Ishikawa (cell line): ENCODE measurements at regions not wholly inside any gene's neighbourhood (a gene's known extent, or its start where the extent isn't known, plus 50 kb on each side); places are given as distances from the start of the nearest gene placed in this dataset.

Experiments
- CEBPB ChIP-seq: IDR thresholded peaks from 2 replicates; pipeline ENCODE4 v1.6.1; 2012
- CREB1 ChIP-seq: IDR thresholded peaks from 2 replicates; pipeline ENCODE4 v1.6.1; 2012; ENCODE audit warnings: low read depth
- EGR1 ChIP-seq: IDR thresholded peaks from 2 replicates; pipeline ENCODE4 v1.6.1; 2012
- EP300 ChIP-seq: IDR thresholded peaks from 2 replicates; pipeline ENCODE4 v1.6.1; 2012; ENCODE audit warnings: borderline replicate concordance
- FOXM1 ChIP-seq: IDR thresholded peaks from 2 replicates; pipeline ENCODE4 v1.6.1; 2012; ENCODE audit warnings: low read depth, borderline replicate concordance
- MAX ChIP-seq: IDR thresholded peaks from 2 replicates; pipeline ENCODE4 v1.6.1; 2012
- NFIC ChIP-seq: IDR thresholded peaks from 2 replicates; pipeline ENCODE4 v1.6.1; 2012
- RAD21 ChIP-seq: IDR thresholded peaks from 2 replicates; pipeline ENCODE4 v1.6.1; 2012; ENCODE audit warnings: low read depth
- TAF1 ChIP-seq: IDR thresholded peaks from 2 replicates; pipeline ENCODE4 v1.6.1; 2012; ENCODE audit warnings: low read depth, mild to moderate bottlenecking
- TCF12 ChIP-seq: IDR thresholded peaks from 2 replicates; pipeline ENCODE4 v1.6.1; 2012; ENCODE audit warnings: low read depth
- TEAD4 ChIP-seq: IDR thresholded peaks from 2 replicates; pipeline ENCODE4 v1.6.1; 2012
- USF1 ChIP-seq: IDR thresholded peaks from 2 replicates; pipeline ENCODE4 v1.6.1; 2012
- YY1 ChIP-seq: IDR thresholded peaks from 2 replicates; pipeline ENCODE4 v1.6.1; 2012; ENCODE audit warnings: low read depth
- ZBTB7A ChIP-seq: IDR thresholded peaks from 2 replicates; pipeline ENCODE4 v1.6.1; 2012; ENCODE audit warnings: low read depth
- TF ChIP-seq, protein P1 (sequence below): IDR thresholded peaks from 2 replicates; pipeline ENCODE4 v1.6.1; 2012; ENCODE audit warnings: low read depth, mild to moderate bottlenecking

- TF ChIP-seq, protein P1, sequence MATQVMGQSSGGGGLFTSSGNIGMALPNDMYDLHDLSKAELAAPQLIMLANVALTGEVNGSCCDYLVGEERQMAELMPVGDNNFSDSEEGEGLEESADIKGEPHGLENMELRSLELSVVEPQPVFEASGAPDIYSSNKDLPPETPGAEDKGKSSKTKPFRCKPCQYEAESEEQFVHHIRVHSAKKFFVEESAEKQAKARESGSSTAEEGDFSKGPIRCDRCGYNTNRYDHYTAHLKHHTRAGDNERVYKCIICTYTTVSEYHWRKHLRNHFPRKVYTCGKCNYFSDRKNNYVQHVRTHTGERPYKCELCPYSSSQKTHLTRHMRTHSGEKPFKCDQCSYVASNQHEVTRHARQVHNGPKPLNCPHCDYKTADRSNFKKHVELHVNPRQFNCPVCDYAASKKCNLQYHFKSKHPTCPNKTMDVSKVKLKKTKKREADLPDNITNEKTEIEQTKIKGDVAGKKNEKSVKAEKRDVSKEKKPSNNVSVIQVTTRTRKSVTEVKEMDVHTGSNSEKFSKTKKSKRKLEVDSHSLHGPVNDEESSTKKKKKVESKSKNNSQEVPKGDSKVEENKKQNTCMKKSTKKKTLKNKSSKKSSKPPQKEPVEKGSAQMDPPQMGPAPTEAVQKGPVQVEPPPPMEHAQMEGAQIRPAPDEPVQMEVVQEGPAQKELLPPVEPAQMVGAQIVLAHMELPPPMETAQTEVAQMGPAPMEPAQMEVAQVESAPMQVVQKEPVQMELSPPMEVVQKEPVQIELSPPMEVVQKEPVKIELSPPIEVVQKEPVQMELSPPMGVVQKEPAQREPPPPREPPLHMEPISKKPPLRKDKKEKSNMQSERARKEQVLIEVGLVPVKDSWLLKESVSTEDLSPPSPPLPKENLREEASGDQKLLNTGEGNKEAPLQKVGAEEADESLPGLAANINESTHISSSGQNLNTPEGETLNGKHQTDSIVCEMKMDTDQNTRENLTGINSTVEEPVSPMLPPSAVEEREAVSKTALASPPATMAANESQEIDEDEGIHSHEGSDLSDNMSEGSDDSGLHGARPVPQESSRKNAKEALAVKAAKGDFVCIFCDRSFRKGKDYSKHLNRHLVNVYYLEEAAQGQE = no peak
- no peak for TF ChIP-seq EGR1
- TF ChIP-seq MAX = no peak
- TF ChIP-seq FOXM1 = no peak
- TF ChIP-seq TAF1 = no peak
- no peak for TF ChIP-seq ZBTB7A
- no peak for TF ChIP-seq TEAD4
- TF ChIP-seq CEBPB = no peak
- TF ChIP-seq RAD21 = no peak
- no peak for TF ChIP-seq EP300
- no peak for TF ChIP-seq USF1
- no peak for TF ChIP-seq CREB1
- no peak for TF ChIP-seq TCF12
Measured at GRCh38 chr1:182215764-182216163, 154.3 kb upstream of the ZNF648 start.

DNA sequence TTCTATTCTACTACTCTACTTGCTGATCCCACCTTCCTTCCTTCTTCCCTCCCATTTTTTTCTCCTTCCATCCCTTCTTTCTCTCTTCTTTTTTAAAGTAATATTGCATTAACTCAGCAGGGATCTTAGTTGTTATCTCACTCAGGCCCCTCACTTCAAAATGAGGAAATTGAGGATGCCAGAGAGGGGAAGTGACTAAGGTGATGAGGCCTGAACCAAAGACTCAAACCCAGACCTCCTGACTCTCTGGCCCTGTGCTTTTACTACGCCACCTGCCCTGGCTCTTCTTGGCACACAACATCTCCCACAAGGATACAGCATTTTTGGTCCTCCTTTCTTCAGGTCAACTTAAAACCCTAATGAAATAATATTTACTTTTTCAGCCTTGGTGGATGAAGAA, 151.7 kb upstream of the ZNF648 start:
- TF ChIP-seq TCF12 = no peak
- no peak for TF ChIP-seq RAD21

DNA sequence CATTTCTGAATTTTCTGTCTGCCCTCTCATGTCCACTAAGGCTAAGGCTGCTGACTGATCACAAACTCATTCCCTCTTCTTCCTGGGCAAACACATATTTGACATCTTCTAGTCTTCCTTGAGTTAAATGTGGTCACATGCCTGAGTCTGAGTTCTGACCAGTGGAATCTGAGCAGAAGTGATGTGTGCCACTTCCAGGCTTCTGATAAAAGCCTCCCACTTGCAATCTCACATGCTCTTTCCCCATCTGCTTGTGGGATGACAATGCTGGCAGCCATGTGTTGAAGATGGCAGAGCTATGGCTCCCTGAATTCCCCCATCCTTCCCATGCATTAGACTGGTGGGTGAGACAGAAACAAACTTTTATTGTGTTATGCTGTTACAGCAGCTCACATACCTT, 149.9 kb upstream of the ZNF648 start:
- TF ChIP-seq EGR1 = no peak

DNA sequence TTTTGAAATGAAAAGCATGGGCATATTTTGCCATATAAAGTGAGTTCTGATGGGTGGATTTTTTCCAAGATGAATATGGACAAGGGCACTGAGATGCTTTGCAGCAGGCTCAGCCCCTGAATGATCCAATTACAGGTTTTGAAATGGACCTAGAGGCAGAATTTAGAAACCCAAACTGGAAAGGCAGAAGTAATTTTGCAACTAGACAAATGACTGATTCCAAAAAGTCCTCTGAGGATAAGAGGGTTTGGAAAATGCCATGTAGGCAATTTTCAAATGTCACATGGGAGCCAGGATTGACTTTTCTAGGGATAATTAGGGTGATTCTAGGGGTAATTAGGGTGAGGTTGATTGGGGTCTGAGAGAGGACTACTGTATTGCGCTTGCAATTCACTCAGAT, 148.9 kb upstream of the ZNF648 start:
- TF ChIP-seq, protein P1 = no peak
- TF ChIP-seq EP300 (no peak), EGR1 (no peak), CEBPB (no peak), YY1 (no peak), TCF12 (no peak), USF1 (no peak), CREB1 (no peak)

DNA sequence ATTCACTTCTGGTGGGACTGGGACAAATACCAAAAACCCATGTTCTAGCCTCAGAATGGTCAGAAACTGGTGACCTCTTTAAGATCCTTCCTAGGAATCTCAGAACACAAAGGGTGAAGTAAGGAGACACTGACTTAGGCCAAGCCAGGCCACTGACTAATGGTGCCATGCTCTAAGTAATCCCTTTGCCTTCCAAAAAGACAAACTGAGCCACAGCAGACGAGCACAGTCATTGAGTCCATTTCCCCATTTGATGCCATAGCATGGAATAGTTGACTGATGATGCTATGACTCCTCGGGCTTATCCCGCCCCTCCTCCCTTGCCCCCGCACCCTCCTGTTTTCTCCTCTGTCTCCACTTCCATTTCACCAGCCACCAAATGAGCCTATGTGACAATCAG, 145.8 kb upstream of the ZNF648 start:
- TF ChIP-seq ZBTB7A = no peak
- no peak for TF ChIP-seq TCF12
- TF ChIP-seq EP300 = no peak
- TF ChIP-seq CEBPB = no peak
- TF ChIP-seq TEAD4 = no peak
- TF ChIP-seq CREB1 = no peak
- no peak for TF ChIP-seq NFIC
- TF ChIP-seq, protein P1 = no peak
- no peak for TF ChIP-seq EGR1
- TF ChIP-seq YY1 = no peak
- TF ChIP-seq FOXM1 = no peak
- TF ChIP-seq RAD21 = no peak
- no peak for TF ChIP-seq USF1
- TF ChIP-seq MAX = no peak
